ENCODE measurements at regions not wholly inside any gene's neighbourhood (a gene's known extent, or its start where the extent isn't known, plus 50 kb on each side); places are given as distances from the start of the nearest gene placed in this dataset.

- H3K4me3 Mint-ChIP-seq (ENCODE audit: low read depth): no peak overlapping the region
- no peaks in the 10 kb centered on the region for H3K27me3 Mint-ChIP-seq
- peaks cover 9% of the 10 kb centered on the region for H3K9me3 Mint-ChIP-seq (ENCODE audit: low read depth)
- peak overlapping the region; percentile 71 for H3K27ac Mint-ChIP-seq
- peaks cover 30% of the 10 kb centered on the region for H3K4me1 Mint-ChIP-seq (ENCODE audit: low read depth)
- H3K36me3 Mint-ChIP-seq (ENCODE audit: insufficient read depth): peaks cover 3% of the 10 kb centered on the region
- TF ChIP-seq CTCF (IDR thresholded peaks at IDR 0.05; ENCODE audit: unreplicated experiment): no peak
- DNase-seq (ENCODE audit: low spot score, unreplicated experiment): no peak
Measured at GRCh38 chr6:134830194-134830593, 119.7 kb downstream of the ALDH8A1 start.

DNA sequence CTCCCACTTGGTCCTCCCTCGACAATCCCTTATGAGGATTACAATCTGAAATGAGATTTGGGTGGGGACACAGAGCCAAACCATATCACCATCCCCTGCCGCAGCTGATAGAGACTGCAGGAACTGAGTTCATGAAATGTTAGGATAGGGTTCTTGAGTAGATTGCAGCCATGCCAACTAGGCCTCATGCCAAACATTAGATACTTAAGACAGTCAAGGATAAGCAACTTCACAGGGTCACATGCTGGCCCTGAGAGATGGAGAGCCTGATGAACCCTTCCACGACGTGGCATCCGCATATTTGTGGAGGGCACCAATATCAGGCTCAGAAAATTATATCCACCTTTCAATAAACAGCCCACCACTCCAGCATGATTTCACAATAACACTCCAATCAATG is 121.3 kb downstream of the ALDH8A1 start:
- Mint-ChIP-seq H3K27ac (no peak overlapping the region), H3K4me3 (ENCODE audit: low read depth) (no peak overlapping the region), H3K4me1 (ENCODE audit: low read depth) (peaks cover 18% of the 10 kb centered on the region), H3K27me3 (no peaks in the 10 kb centered on the region), H3K9me3 (ENCODE audit: low read depth) (peaks cover 11% of the 10 kb centered on the region), H3K36me3 (ENCODE audit: insufficient read depth) (peaks cover 4% of the 10 kb centered on the region)
- DNase-seq (ENCODE audit: low spot score, unreplicated experiment): no peak
- TF ChIP-seq CTCF (IDR thresholded peaks at IDR 0.05; ENCODE audit: unreplicated experiment): no peak

DNA sequence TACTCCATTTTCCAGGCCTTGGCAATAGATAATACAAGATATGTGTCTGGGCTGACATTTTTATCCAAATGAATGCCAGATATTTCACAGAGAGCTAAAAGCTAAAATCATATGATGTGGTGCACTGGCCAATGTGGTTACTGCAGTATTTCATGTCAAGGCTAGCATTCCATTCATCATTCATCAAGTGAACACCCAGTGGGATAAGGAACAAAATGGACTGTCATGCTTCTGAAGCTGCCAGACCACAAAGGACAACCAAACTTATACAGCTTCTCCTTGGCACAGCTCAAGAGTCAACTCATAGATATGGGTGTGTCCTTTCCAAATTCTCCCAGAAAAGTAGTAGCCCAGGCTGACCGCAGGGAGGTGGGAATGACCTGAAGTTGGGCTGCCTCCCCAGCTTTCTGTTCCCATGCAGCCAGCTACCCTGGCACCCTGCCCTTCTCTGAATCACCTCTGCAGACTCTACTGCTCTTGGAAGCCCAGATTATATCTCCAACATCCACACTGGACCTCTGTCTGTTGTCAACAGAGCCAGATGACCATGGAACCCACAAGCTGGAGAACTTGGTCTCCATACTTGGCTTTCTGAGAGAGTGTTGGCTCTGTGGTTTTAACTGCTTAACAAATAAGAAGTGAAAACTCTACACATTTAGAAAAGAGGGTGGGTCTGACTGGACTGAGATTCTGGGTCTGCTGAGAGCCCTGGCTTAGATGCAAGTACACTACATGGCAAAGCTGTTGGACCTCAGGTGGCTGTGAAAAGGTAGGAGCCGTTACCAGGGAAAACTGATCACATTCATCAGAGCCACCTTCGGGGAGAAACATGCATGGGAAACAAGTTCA is 122.8 kb downstream of the ALDH8A1 start:
- no peak overlapping the region for H3K27ac Mint-ChIP-seq
- TF ChIP-seq CTCF (IDR thresholded peaks at IDR 0.05; ENCODE audit: unreplicated experiment): no peak
- H3K36me3 Mint-ChIP-seq (ENCODE audit: insufficient read depth): peaks cover 4% of the 10 kb centered on the region

DNA sequence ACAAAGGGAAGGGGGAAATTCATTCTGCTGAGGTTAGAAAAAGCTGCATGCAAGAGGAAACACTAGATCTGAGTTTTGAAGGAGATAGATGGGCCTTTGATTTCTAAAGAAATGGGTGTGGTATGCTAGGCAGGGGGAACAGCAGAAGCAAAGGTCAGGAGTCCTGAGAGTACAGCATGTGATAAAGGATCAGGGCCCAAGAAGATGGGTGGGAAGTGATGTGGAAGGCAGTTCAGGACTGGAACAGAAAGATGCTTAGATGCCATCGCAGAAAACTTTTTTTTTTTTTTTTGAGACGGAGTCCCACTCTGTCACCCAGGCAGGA is 126.2 kb downstream of the ALDH8A1 start:
- DNase-seq (ENCODE audit: low spot score, unreplicated experiment): no peak
- Mint-ChIP-seq H3K4me3 (ENCODE audit: low read depth) (no peak overlapping the region), H3K36me3 (ENCODE audit: insufficient read depth) (peaks cover 2% of the 10 kb centered on the region), H3K4me1 (ENCODE audit: low read depth) (peaks cover 16% of the 10 kb centered on the region), H3K27ac (no peak overlapping the region), H3K9me3 (ENCODE audit: low read depth) (peaks cover 8% of the 10 kb centered on the region), H3K27me3 (no peaks in the 10 kb centered on the region)
- no peak for TF ChIP-seq CTCF (IDR thresholded peaks at IDR 0.05; ENCODE audit: unreplicated experiment)

More for the DNA sequence above, 122.8 kb downstream of the ALDH8A1 start:
- peaks cover 23% of the 10 kb centered on the region for H3K4me1 Mint-ChIP-seq (ENCODE audit: low read depth)
- H3K4me3 Mint-ChIP-seq (ENCODE audit: low read depth): no peak overlapping the region
- no peaks in the 10 kb centered on the region for H3K27me3 Mint-ChIP-seq
- no peak for DNase-seq (ENCODE audit: low spot score, unreplicated experiment)
- H3K9me3 Mint-ChIP-seq (ENCODE audit: low read depth): peaks cover 11% of the 10 kb centered on the region

GRCh38 chr6:134822920-134823709 is 126.8 kb downstream of the ALDH8A1 start:
- Mint-ChIP-seq H3K36me3 (ENCODE audit: insufficient read depth) (peaks cover 2% of the 10 kb centered on the region), H3K4me1 (ENCODE audit: low read depth) (peaks cover 16% of the 10 kb centered on the region), H3K27ac (no peak overlapping the region), H3K27me3 (no peaks in the 10 kb centered on the region), H3K4me3 (ENCODE audit: low read depth) (no peak overlapping the region), H3K9me3 (ENCODE audit: low read depth) (peaks cover 8% of the 10 kb centered on the region)
- TF ChIP-seq CTCF (IDR thresholded peaks at IDR 0.05; ENCODE audit: unreplicated experiment): peak; percentile 91
- DNase-seq (ENCODE audit: low spot score, unreplicated experiment): peak; percentile 43
